Upper lobe of left lung (tissue), 6 donors: ENCODE measurements at regions not wholly inside any gene's neighbourhood (a gene's known extent, or its start where the extent isn't known, plus 50 kb on each side); places are given as distances from the start of the nearest gene placed in this dataset.

ENCODE experiments used
- ATAC-seq, 2 donors: fragments of 200-7000 bp; cut with Tn5 transposase; one replicate each; pipeline ENCODE4 v1.9.1; 2022; ENCODE audit warnings: mild to moderate bottlenecking in 2 of 2, moderate library complexity in 2 of 2; ENCODE audit not compliant: low FRiP score in 2 of 2
- DNase-seq, 2 donors: peaks; one replicate each; pipeline ENCODE4 v3.0.0-alpha.2; 2019 to 2020
- H3K27ac ChIP-seq, 4 donors: fragments of 200-600 bp; sonication (generic); one replicate each; pipeline ENCODE4 v1.5.1; 2016 to 2019
- H3K27me3 ChIP-seq, 4 donors: fragments of 200-600 bp; sonication (generic); one replicate each; pipeline ENCODE4 v1.5.1; 2017 to 2019
- H3K36me3 ChIP-seq, 4 donors: fragments of 200-600 bp; sonication (generic); one replicate each; pipeline ENCODE4 v1.5.1; 2016 to 2019
- H3K4me1 ChIP-seq, 4 donors: fragments of 200-600 bp; sonication (generic); one replicate each; pipeline ENCODE4 v1.5.1; 2018 to 2019
- H3K4me3 ChIP-seq, 4 donors: fragments of 200-600 bp; sonication (generic); one replicate each; pipeline ENCODE4 v1.5.1; 2017 to 2019; ENCODE audit warnings: mild to moderate bottlenecking in 2 of 4, moderate library complexity in 1 of 4
- H3K9me3 ChIP-seq, 4 donors: fragments of 200-600 bp; sonication (generic); one replicate each; pipeline ENCODE4 v1.5.1; 2018 to 2019
- CTCF ChIP-seq, 6 experiments: fragments of 450-650 bp in 4 of 6; fragments of 200-600 bp in 2 of 6; sonication (generic) in 2 of 6; IDR thresholded peaks; one replicate each; pipeline ENCODE4 v1.5.1; 2016 to 2019; ENCODE audit warnings: antibody characterized with exemption in 6 of 6
- EP300 ChIP-seq, 4 donors: sonication (generic); formaldehyde crosslinking; IDR thresholded peaks; one replicate each; pipeline ENCODE4 v1.5.1; 2017; ENCODE audit warnings: antibody characterized with exemption in 4 of 4, control low read depth in 2 of 4
- POLR2A ChIP-seq, 4 donors: fragments of 450-650 bp; IDR thresholded peaks; one replicate each; pipeline ENCODE4 v1.5.1; 2016 to 2017; ENCODE audit warnings: antibody characterized with exemption in 4 of 4, mild to moderate bottlenecking in 2 of 4
- POLR2AphosphoS5 ChIP-seq, 2 donors: sonication (generic); formaldehyde crosslinking; IDR thresholded peaks; one replicate each; pipeline ENCODE4 v1.5.1; 2017; ENCODE audit warnings: antibody characterized with exemption in 2 of 2
- WGBS, 2 donors: methylation state at CpG; one replicate each; pipeline ENCODE4 v1.1.5; 2017 to 2018; 5-methylcytosine and 5-hydroxymethylcytosine counted together
- donor health status: DM: no; HTN: no; CAD: no; lungs with moderate emphysema.
- donor health status: DM: no; HTN: yes; CAD: no; lungs with severe emphysema.

- no peaks in the 10 kb centered on the region for H3K27me3 ChIP-seq
- no peak for DNase-seq
- H3K36me3 ChIP-seq: no peaks in the 10 kb centered on the region
- WGBS, 2 donors: 83 to 84% methylated on average over 6 of the region's 6 CpGs
- no peaks in the 10 kb centered on the region for H3K4me1 ChIP-seq
- no peak overlapping the region for H3K27ac ChIP-seq
- no peaks in the 10 kb centered on the region for H3K9me3 ChIP-seq
- no peak for ATAC-seq
- TF ChIP-seq EP300 (IDR thresholded peaks at IDR 0.05): no peak
- no peak for TF ChIP-seq POLR2A (IDR thresholded peaks at IDR 0.05)
- no peak for TF ChIP-seq POLR2AphosphoS5 (IDR thresholded peaks at IDR 0.05)
- TF ChIP-seq CTCF (IDR thresholded peaks at IDR 0.05): no peak
- no peak overlapping the region for H3K4me3 ChIP-seq
Measured at GRCh38 chr5:74977471-74977870, 74.9 kb downstream of the GCNT4 start.

GRCh38 chr5:74976651-74977050 is 75.7 kb downstream of the GCNT4 start:
- Histone ChIP-seq H3K4me3 (no peak overlapping the region), H3K27ac (no peak overlapping the region), H3K4me1 (no peaks in the 10 kb centered on the region), H3K27me3 (no peaks in the 10 kb centered on the region), H3K9me3 (no peaks in the 10 kb centered on the region), H3K36me3 (no peaks in the 10 kb centered on the region)
- DNase-seq: no peak
- WGBS, 2 donors: 59 to 62% methylated on average over 3 of the region's 3 CpGs
- no peak for TF ChIP-seq EP300 (IDR thresholded peaks at IDR 0.05)
- no peak for ATAC-seq

GRCh38 chr5:74975582-74975981 is 76.8 kb downstream of the GCNT4 start:
- DNase-seq: no peak
- Histone ChIP-seq H3K36me3 (no peaks in the 10 kb centered on the region), H3K9me3 (no peaks in the 10 kb centered on the region), H3K27ac (no peak overlapping the region), H3K27me3 (no peaks in the 10 kb centered on the region), H3K4me1 (no peaks in the 10 kb centered on the region), H3K4me3 (no peak overlapping the region)
- WGBS, 2 donors: 94 to 100% methylated on average over 3 of the region's 3 CpGs
- no peak for ATAC-seq
- TF ChIP-seq CTCF (IDR thresholded peaks at IDR 0.05): no peak
- TF ChIP-seq POLR2A (IDR thresholded peaks at IDR 0.05): no peak
- no peak for TF ChIP-seq EP300 (IDR thresholded peaks at IDR 0.05)
- TF ChIP-seq POLR2AphosphoS5 (IDR thresholded peaks at IDR 0.05): no peak

- no peaks in the 10 kb centered on the region for H3K4me1 ChIP-seq
- H3K4me3 ChIP-seq: no peak overlapping the region
- ATAC-seq (no peak), DNase-seq (no peak)
- 58% methylated on average over 4 of the region's 4 CpGs for WGBS, 2 donors
- no peak overlapping the region for H3K27ac ChIP-seq
- no peaks in the 10 kb centered on the region for H3K27me3 ChIP-seq
- no peaks in the 10 kb centered on the region for H3K36me3 ChIP-seq
- H3K9me3 ChIP-seq: no peaks in the 10 kb centered on the region
- no peak for TF ChIP-seq CTCF (IDR thresholded peaks at IDR 0.05)
- TF ChIP-seq EP300 (IDR thresholded peaks at IDR 0.05): peak in 1 of 4 donors; percentile 25
- no peak for TF ChIP-seq POLR2A (IDR thresholded peaks at IDR 0.05)
- no peak for TF ChIP-seq POLR2AphosphoS5 (IDR thresholded peaks at IDR 0.05)
Measured at GRCh38 chr5:74974451-74975091, 77.8 kb downstream of the GCNT4 start.

- no peaks in the 10 kb centered on the region for H3K9me3 ChIP-seq
- H3K4me1 ChIP-seq: no peaks in the 10 kb centered on the region
- WGBS, 2 donors: 65 to 80% methylated on average over 2 of the region's 2 CpGs
- H3K27me3 ChIP-seq: no peaks in the 10 kb centered on the region
- DNase-seq: no peak
- H3K36me3 ChIP-seq: no peaks in the 10 kb centered on the region
- H3K27ac ChIP-seq: no peak overlapping the region
- no peak overlapping the region for H3K4me3 ChIP-seq
- no peak for TF ChIP-seq CTCF (IDR thresholded peaks at IDR 0.05)
- no peak for TF ChIP-seq POLR2A (IDR thresholded peaks at IDR 0.05)
- TF ChIP-seq POLR2AphosphoS5 (IDR thresholded peaks at IDR 0.05): no peak
- no peak for TF ChIP-seq EP300 (IDR thresholded peaks at IDR 0.05)
- ATAC-seq: no peak
Measured at GRCh38 chr5:74973694-74974093, 78.7 kb downstream of the GCNT4 start.
